ENCODE measurements at regions not wholly inside any gene's neighbourhood (a gene's known extent, or its start where the extent isn't known, plus 50 kb on each side); places are given as distances from the start of the nearest gene placed in this dataset.

DNA sequence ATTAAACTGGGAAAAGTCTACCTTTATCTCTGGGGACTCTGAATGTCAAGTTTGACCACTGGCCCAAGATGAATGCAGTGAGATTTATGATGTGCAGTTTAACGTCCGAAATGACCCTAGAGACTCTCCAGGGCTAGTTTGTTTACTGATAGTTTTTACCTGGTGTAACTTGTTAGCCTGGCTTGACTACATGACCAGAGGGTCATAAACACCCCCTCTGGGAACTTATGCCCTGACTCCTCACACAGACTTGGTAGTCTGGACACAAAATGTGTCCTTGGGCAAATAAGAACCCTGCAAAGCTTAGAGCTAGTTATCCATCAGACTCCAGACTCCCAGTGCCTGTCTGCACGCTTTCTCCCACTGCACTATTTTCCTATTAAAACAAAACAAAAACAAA lies 606.5 kb downstream of the HACE1 start:
- Histone ChIP-seq H3K36me3 (no peaks in the 10 kb centered on the region), H3K4me1 (ENCODE audit: low read depth) (no peaks in the 10 kb centered on the region), H3K4me3 (no peak overlapping the region), H3K9me3 (ENCODE audit: low read depth) (no peaks in the 10 kb centered on the region), H3K27me3 (no peaks in the 10 kb centered on the region), H3K27ac (no peak overlapping the region)
- TF ChIP-seq, protein P1, sequence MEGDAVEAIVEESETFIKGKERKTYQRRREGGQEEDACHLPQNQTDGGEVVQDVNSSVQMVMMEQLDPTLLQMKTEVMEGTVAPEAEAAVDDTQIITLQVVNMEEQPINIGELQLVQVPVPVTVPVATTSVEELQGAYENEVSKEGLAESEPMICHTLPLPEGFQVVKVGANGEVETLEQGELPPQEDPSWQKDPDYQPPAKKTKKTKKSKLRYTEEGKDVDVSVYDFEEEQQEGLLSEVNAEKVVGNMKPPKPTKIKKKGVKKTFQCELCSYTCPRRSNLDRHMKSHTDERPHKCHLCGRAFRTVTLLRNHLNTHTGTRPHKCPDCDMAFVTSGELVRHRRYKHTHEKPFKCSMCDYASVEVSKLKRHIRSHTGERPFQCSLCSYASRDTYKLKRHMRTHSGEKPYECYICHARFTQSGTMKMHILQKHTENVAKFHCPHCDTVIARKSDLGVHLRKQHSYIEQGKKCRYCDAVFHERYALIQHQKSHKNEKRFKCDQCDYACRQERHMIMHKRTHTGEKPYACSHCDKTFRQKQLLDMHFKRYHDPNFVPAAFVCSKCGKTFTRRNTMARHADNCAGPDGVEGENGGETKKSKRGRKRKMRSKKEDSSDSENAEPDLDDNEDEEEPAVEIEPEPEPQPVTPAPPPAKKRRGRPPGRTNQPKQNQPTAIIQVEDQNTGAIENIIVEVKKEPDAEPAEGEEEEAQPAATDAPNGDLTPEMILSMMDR (IDR thresholded peaks at IDR 0.05; ENCODE audit: low read depth, low read length), result no peak
- no peak for DNase-seq (ENCODE audit: low read depth in 1 of 2, low spot score in 1 of 2)

DNA sequence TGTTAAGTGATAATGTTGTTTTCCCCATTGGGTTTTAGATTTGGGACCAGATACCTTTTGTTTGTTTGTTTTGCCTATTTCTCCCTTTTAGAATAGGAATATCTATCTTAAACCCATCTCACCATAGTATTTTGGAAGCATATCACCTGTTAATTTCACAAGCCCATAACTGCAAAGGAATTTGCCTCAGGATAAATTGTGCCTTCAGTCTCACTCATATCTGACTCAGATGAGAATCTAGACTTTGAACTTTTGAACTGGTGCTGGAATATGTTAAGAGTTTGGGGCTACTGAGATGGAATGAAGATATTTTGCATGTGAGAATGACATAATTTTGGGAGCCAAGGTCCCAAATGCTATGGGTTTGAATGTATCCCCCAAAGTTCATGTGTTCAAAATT lies 607.4 kb downstream of the HACE1 start:
- no peak for DNase-seq (ENCODE audit: low read depth in 1 of 2, low spot score in 1 of 2)
- Histone ChIP-seq H3K9me3 (ENCODE audit: low read depth) (no peaks in the 10 kb centered on the region), H3K4me3 (no peak overlapping the region), H3K27me3 (no peaks in the 10 kb centered on the region), H3K36me3 (no peaks in the 10 kb centered on the region), H3K4me1 (ENCODE audit: low read depth) (no peaks in the 10 kb centered on the region), H3K27ac (no peak overlapping the region)
- TF ChIP-seq, protein P1 (IDR thresholded peaks at IDR 0.05; ENCODE audit: low read depth, low read length), result no peak

DNA sequence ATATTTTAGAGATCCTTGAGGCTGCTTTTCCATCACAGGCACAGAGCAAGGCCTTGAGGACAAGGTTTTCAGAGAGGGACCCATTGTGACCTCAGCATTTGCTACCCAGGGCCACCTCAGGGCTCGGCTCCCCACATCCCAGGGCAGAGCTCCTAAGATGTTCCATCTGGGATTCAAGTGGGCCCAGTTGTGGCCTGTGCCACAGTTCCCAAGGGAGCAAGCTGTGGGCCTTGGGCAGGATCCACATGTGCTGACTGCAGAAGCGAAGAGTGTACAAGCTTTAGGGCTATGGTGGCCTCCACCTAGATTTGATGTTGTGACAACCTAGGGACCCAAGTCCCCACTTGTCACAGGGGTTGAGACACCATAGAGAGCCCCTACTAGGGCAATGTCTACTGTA lies 608.1 kb downstream of the HACE1 start:
- Histone ChIP-seq H3K27me3 (no peaks in the 10 kb centered on the region), H3K9me3 (ENCODE audit: low read depth) (no peaks in the 10 kb centered on the region), H3K36me3 (no peaks in the 10 kb centered on the region), H3K4me1 (ENCODE audit: low read depth) (no peaks in the 10 kb centered on the region), H3K27ac (no peak overlapping the region), H3K4me3 (no peak overlapping the region)
- no peak for DNase-seq (ENCODE audit: low read depth in 1 of 2, low spot score in 1 of 2)
- TF ChIP-seq, protein P1 (IDR thresholded peaks at IDR 0.05; ENCODE audit: low read depth, low read length), result no peak

DNA sequence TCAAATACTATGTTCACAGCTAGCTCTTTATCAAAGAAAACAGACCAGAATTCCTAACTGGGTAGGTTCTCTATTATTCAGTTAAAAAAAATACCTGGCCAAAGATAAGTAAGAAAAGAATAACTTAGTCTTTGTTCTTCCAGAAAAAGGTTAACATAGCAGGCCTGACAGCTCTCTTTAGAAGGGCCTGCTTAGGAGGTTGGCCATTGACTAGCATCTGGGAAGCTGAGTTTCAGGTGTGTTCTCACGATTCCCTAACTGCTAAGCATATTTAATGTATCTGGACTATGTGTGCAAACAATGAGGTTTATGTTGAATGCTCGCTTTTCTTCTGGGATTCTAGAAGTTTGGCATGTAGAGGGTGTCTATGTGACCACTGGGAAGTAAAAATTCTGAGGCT lies 618.9 kb downstream of the HACE1 start:
- H3K27ac ChIP-seq, result no peak overlapping the region
- H3K4me1 ChIP-seq (ENCODE audit: low read depth), result peaks cover 3% of the 10 kb centered on the region
- no peak for DNase-seq (ENCODE audit: low read depth in 1 of 2, low spot score in 1 of 2)
- no peaks in the 10 kb centered on the region for H3K9me3 ChIP-seq (ENCODE audit: low read depth)
- H3K4me3 ChIP-seq, result no peak overlapping the region
- no peaks in the 10 kb centered on the region for H3K27me3 ChIP-seq
- TF ChIP-seq, protein P1 (IDR thresholded peaks at IDR 0.05; ENCODE audit: low read depth, low read length), result no peak
- H3K36me3 ChIP-seq, result no peaks in the 10 kb centered on the region

DNA sequence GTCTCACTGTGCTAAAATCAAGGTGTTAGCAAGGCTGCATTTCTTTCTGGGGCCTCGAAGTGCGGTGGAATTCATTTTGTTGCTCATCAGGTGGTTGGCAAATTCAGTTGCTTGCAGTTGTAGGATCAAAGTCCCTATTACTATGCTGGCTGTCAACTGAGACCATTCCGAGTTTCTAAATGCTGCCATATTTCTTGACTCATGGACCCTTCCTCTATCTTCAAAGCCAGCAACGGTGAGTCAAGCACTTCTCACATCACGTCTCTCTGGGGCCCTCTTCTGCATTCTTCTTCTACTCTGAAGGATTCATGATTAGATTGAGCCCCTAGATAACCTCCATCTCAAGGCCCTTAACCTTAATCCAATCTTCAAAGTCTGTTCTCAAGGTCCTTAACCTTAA lies 619.7 kb downstream of the HACE1 start:
- H3K4me3 ChIP-seq, result no peak overlapping the region
- TF ChIP-seq, protein P1 (IDR thresholded peaks at IDR 0.05; ENCODE audit: low read depth, low read length), result no peak
- peaks cover 3% of the 10 kb centered on the region for H3K4me1 ChIP-seq (ENCODE audit: low read depth)
- no peaks in the 10 kb centered on the region for H3K36me3 ChIP-seq
- no peak for DNase-seq (ENCODE audit: low read depth in 1 of 2, low spot score in 1 of 2)
- no peaks in the 10 kb centered on the region for H3K9me3 ChIP-seq (ENCODE audit: low read depth)
- H3K27me3 ChIP-seq, result no peaks in the 10 kb centered on the region
- no peak overlapping the region for H3K27ac ChIP-seq

DNA sequence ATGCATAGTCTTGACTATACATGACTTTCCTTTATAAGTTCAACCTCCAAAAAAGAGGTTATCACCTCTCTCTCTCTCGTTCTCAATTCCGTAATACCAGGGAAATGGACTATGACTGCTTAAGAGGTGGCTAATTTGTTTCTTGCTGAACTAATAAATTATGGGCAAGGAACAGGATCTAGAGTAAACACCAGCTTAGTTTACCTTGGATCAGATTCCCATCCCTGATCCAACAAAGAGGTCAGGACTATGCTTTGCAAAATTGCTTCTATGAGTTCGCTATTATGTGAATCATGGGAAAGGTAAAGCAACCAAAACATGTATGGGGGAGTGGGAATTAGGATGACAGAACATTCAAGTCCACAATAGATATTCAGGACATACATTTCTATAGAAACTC lies 630.7 kb downstream of the HACE1 start:
- TF ChIP-seq, protein P1 (IDR thresholded peaks at IDR 0.05; ENCODE audit: low read depth, low read length), result no peak
- Histone ChIP-seq H3K36me3 (no peaks in the 10 kb centered on the region), H3K4me3 (no peak overlapping the region)

More for the DNA sequence above, 630.7 kb downstream of the HACE1 start:
- Histone ChIP-seq H3K27ac (no peak overlapping the region), H3K9me3 (ENCODE audit: low read depth) (no peaks in the 10 kb centered on the region), H3K27me3 (no peaks in the 10 kb centered on the region), H3K4me1 (ENCODE audit: low read depth) (peaks cover 25% of the 10 kb centered on the region)
- no peak for DNase-seq (ENCODE audit: low read depth in 1 of 2, low spot score in 1 of 2)
